Upper lobe of right lung (tissue), 1 donor: ENCODE measurements at regions not wholly inside any gene's neighbourhood (a gene's known extent, or its start where the extent isn't known, plus 50 kb on each side); places are given as distances from the start of the nearest gene placed in this dataset.

Source experiments
- ATAC-seq: fragments of 200-7000 bp; cut with Tn5 transposase; one replicate; pipeline ENCODE4 v1.9.1; 2020; ENCODE audit warnings: mild to moderate bottlenecking, moderate library complexity
- DNase-seq: peaks from one replicate; pipeline ENCODE4 v3.0.0-alpha.2; 2020
- H3K27ac ChIP-seq: fragments of 200-600 bp; one replicate; pipeline ENCODE4 v1.8.0; 2022
- H3K27me3 ChIP-seq: fragments of 200-600 bp; one replicate; pipeline ENCODE4 v1.8.0; 2022; ENCODE audit warnings: mild to moderate bottlenecking
- H3K36me3 ChIP-seq: fragments of 200-600 bp; one replicate; pipeline ENCODE4 v1.8.0; 2022
- H3K4me1 ChIP-seq: fragments of 200-600 bp; one replicate; pipeline ENCODE4 v1.8.0; 2022
- H3K4me3 ChIP-seq: fragments of 200-600 bp; one replicate; pipeline ENCODE4 v1.8.0; 2022; ENCODE audit warnings: mild to moderate bottlenecking
- H3K9me3 ChIP-seq: fragments of 200-600 bp; one replicate; pipeline ENCODE4 v1.8.0; 2022
- CTCF ChIP-seq: fragments of 200-600 bp; IDR thresholded peaks from one replicate; pipeline ENCODE4 v1.8.0; 2022; ENCODE audit warnings: antibody characterized with exemption
- intact Hi-C: fragments of 100-400 bp; cut with DNase I; formaldehyde crosslinking; loops from one replicate; pipeline ENCODE4 v1.11.0; 2022
- donor health status: DM: no; HTN: yes; CAD: no; lungs with severe emphysema.

- Histone ChIP-seq H3K27ac (no peak overlapping the region), H3K4me3 (no peak overlapping the region), H3K27me3 (no peaks in the 10 kb centered on the region), H3K9me3 (no peaks in the 10 kb centered on the region), H3K36me3 (no peaks in the 10 kb centered on the region), H3K4me1 (no peaks in the 10 kb centered on the region)
- intact Hi-C loops = no loop called here
- ATAC-seq = no peak
- no peak for TF ChIP-seq CTCF
- no peak for DNase-seq
Observed at GRCh38 chr10:111973826-111974225, 209.7 kb downstream of the GPAM start.

- DNase-seq = no peak
- no peak for ATAC-seq
- Histone ChIP-seq H3K27me3 (no peaks in the 10 kb centered on the region), H3K4me1 (no peaks in the 10 kb centered on the region), H3K9me3 (no peaks in the 10 kb centered on the region), H3K4me3 (no peak overlapping the region), H3K27ac (no peak overlapping the region), H3K36me3 (no peaks in the 10 kb centered on the region)
- no peak for TF ChIP-seq CTCF
- intact Hi-C loops = no loop called here
Observed at GRCh38 chr10:111974325-111974724, 209.2 kb downstream of the GPAM start.

- no peak for TF ChIP-seq CTCF
- intact Hi-C loops = no loop called here
Observed at GRCh38 chr10:111976557-111976956, 207.0 kb downstream of the GPAM start.

GRCh38 chr10:111984057-111984456 is 199.5 kb downstream of the GPAM start:
- Histone ChIP-seq H3K4me3 (no peak overlapping the region), H3K9me3 (no peaks in the 10 kb centered on the region), H3K36me3 (no peaks in the 10 kb centered on the region), H3K4me1 (no peaks in the 10 kb centered on the region), H3K27me3 (no peaks in the 10 kb centered on the region), H3K27ac (no peak overlapping the region)
- TF ChIP-seq CTCF = no peak
- DNase-seq (no peak), ATAC-seq (no peak)
- intact Hi-C loops = no loop called here

More at GRCh38 chr10:111976557-111976956, 207.0 kb downstream of the GPAM start:
- no peak for ATAC-seq
- Histone ChIP-seq H3K9me3 (no peaks in the 10 kb centered on the region), H3K27me3 (no peaks in the 10 kb centered on the region), H3K4me3 (no peak overlapping the region), H3K4me1 (no peaks in the 10 kb centered on the region), H3K27ac (no peak overlapping the region), H3K36me3 (no peaks in the 10 kb centered on the region)
- DNase-seq = no peak

GRCh38 chr10:111986079-111986478 is 197.5 kb downstream of the GPAM start:
- no peak overlapping the region for H3K4me3 ChIP-seq
- H3K4me1 ChIP-seq = no peaks in the 10 kb centered on the region
- no peaks in the 10 kb centered on the region for H3K9me3 ChIP-seq
- no peak for TF ChIP-seq CTCF
- H3K27me3 ChIP-seq = no peaks in the 10 kb centered on the region
- no peak for ATAC-seq
- no peak overlapping the region for H3K27ac ChIP-seq
- DNase-seq = no peak
- intact Hi-C loops = no loop called here
- no peaks in the 10 kb centered on the region for H3K36me3 ChIP-seq

- no peak for DNase-seq
- ATAC-seq = no peak
- Histone ChIP-seq H3K27ac (no peak overlapping the region), H3K4me3 (no peak overlapping the region), H3K36me3 (no peaks in the 10 kb centered on the region), H3K4me1 (no peaks in the 10 kb centered on the region), H3K9me3 (no peaks in the 10 kb centered on the region), H3K27me3 (no peaks in the 10 kb centered on the region)
- TF ChIP-seq CTCF = no peak
- intact Hi-C loops = no loop called here
Observed at GRCh38 chr10:111988646-111989045, 194.9 kb downstream of the GPAM start.
